Suprapubic skin (tissue), 3 donors: ENCODE measurements at regions not wholly inside any gene's neighbourhood (a gene's known extent, or its start where the extent isn't known, plus 50 kb on each side); places are given as distances from the start of the nearest gene placed in this dataset.

ENCODE experiments used
- POLR2AphosphoS5 ChIP-seq, 3 donors: sonication (generic); formaldehyde crosslinking; IDR thresholded peaks; one replicate each; pipeline ENCODE4 v1.6.1; 2017; ENCODE audit warnings: antibody characterized with exemption in 3 of 3
- TF ChIP-seq, protein P1 (sequence below), 2 donors: fragments of 200-600 bp in 1 of 2; fragments of 450-650 bp in 1 of 2; sonication (generic) in 1 of 2; IDR thresholded peaks; one replicate each; pipeline ENCODE4 v1.5.1; 2016 to 2019; ENCODE audit warnings: antibody characterized with exemption in 2 of 2, mild to moderate bottlenecking in 1 of 2, moderate library complexity in 1 of 2

DNA sequence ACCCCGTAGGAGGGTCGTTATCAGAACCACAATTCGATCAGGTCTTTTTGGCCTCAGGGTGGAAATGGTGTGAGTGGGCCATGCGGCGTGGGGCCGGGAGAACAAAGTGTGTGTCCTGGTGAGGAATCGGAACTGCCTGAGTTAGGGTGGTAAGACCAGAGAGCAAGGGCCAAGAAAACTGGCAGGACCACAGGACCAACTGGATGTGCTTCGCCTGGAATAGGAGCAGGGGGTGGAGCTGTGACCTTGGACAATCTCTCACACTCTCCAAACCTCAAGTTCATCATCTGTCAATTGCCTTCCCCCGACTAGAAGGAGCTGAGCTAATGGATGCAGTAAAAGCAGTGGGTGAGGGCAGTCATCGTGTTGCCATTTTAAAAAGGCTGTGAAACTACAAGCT lies 59.5 kb downstream of the NAV1 start:
- TF ChIP-seq, protein P1, sequence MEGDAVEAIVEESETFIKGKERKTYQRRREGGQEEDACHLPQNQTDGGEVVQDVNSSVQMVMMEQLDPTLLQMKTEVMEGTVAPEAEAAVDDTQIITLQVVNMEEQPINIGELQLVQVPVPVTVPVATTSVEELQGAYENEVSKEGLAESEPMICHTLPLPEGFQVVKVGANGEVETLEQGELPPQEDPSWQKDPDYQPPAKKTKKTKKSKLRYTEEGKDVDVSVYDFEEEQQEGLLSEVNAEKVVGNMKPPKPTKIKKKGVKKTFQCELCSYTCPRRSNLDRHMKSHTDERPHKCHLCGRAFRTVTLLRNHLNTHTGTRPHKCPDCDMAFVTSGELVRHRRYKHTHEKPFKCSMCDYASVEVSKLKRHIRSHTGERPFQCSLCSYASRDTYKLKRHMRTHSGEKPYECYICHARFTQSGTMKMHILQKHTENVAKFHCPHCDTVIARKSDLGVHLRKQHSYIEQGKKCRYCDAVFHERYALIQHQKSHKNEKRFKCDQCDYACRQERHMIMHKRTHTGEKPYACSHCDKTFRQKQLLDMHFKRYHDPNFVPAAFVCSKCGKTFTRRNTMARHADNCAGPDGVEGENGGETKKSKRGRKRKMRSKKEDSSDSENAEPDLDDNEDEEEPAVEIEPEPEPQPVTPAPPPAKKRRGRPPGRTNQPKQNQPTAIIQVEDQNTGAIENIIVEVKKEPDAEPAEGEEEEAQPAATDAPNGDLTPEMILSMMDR (IDR thresholded peaks at IDR 0.05) = no peak
- no peak for TF ChIP-seq POLR2AphosphoS5 (IDR thresholded peaks at IDR 0.05)
